ENCODE measurements at regions not wholly inside any gene's neighbourhood (a gene's known extent, or its start where the extent isn't known, plus 50 kb on each side); places are given as distances from the start of the nearest gene placed in this dataset.

DNA sequence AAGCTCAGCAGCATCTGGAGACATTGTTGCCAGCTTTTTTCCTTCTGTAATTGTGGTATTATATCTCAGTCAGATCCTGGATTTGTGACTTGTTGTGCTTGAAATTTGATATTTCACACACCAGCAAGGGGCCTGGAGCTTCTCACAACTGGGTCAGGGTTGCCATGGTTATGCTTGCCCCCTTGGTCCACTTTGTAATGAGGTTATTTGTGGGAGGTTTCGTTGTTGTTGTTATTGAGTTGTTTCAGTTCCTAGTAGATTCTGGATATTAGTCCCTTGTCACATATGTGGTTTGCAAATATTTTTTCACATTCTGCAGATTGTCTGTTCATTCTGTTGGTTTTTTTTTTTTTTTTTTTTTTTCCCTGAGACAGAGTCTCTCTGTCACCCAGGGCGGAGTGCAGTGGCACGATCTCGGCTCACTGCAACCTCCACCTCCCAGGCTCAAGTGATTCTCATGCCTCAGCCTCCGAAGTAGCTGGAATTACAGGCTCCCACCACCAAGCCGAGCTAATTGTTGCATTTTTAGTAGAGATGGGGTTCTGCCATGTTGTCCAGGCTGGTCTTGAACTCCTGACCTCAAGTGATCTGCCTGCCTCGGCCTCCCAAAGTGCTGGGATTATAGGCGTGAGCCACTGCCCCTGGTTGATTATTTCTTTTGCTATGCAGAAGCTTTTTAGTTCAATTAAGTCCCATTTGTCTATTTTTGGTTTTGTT is 80.6 kb upstream of the ETV6 start:
- ChIA-PET POLR2A (interaction anchor here (0.9 to 1.1 kb wide), 2 partner anchors 9 to 222 kb away, joined by 3 to 5 read pairs; no protein-coding TSS in a partner anchor), CTCF (ENCODE audit: low intra/inter-chr PET ratio) (no interaction called here)
- no peak for ATAC-seq
- Histone ChIP-seq H3K9me3 (replicated peaks; ENCODE audit: control insufficient read depth, insufficient read depth, low read depth, low read length) (no peaks in the 10 kb centered on the region), H3K36me3 (ENCODE audit: control insufficient read depth, insufficient read depth, low read length) (no peaks in the 10 kb centered on the region), H3K27ac (ENCODE audit: extremely low read depth, low read depth, low read length) (no peak overlapping the region), H3K4me3 (no peak overlapping the region), H2AFZ (ENCODE audit: low read depth, low read length) (no peak overlapping the region), H3K9me1 (ENCODE audit: control insufficient read depth, insufficient read depth, low read length) (no peaks in the 10 kb centered on the region), H3K4me1 (replicated peaks in 1 of 2; ENCODE audit: control insufficient read depth in 2 of 2, insufficient read depth in 2 of 2, low read length in 2 of 2) (no peaks in the 10 kb centered on the region), H3K9ac (ENCODE audit: insufficient read depth in 1 of 2, low read depth in 2 of 2, low read length in 2 of 2) (no peak overlapping the region), H3K27me3 (ENCODE audit: control insufficient read depth in 2 of 2, insufficient read depth in 2 of 2, low read length in 2 of 2) (no peaks in the 10 kb centered on the region), H3K79me2 (ENCODE audit: control insufficient read depth, insufficient read depth, low read length) (no peaks in the 10 kb centered on the region), H3K4me2 (ENCODE audit: insufficient read depth, low read length) (no peak overlapping the region), H4K20me1 (replicated peaks; ENCODE audit: control insufficient read depth, insufficient read depth, low read length) (no peaks in the 10 kb centered on the region)
- WGBS (ENCODE audit: insufficient coverage, low coverage, missing lambda C conversion rate), result 3% methylated on average over 7 of the region's 8 CpGs
- in situ Hi-C loops (cut with MboI) (loop anchor here (25.0 kb wide), 2 partner anchors 768 to 1143 kb away; partner anchors contain the start of gene CDKN1B), intact Hi-C loops (cut with micrococcal nuclease) (no loop called here)
- TF ChIP-seq TCF3 (CRISPR knock-in tag; IDR thresholded peaks at IDR 0.05) (no peak), EHMT2 (IDR thresholded peaks at IDR 0.05) (no peak), ZNF324 (CRISPR knock-in tag; IDR thresholded peaks at IDR 0.05) (no peak), PPARD (CRISPR knock-in tag; IDR thresholded peaks at IDR 0.05) (no peak), SAFB2 (IDR thresholded peaks at IDR 0.05; ENCODE audit: borderline replicate concordance, low read depth, low read length, severe bottlenecking) (no peak), TFAM (CRISPR knock-in tag; conservative IDR thresholded peaks at IDR 0.05) (no peak), BACH1 (tag; IDR thresholded peaks at IDR 0.05) (no peak)
- TF ChIP-seq, protein P1, sequence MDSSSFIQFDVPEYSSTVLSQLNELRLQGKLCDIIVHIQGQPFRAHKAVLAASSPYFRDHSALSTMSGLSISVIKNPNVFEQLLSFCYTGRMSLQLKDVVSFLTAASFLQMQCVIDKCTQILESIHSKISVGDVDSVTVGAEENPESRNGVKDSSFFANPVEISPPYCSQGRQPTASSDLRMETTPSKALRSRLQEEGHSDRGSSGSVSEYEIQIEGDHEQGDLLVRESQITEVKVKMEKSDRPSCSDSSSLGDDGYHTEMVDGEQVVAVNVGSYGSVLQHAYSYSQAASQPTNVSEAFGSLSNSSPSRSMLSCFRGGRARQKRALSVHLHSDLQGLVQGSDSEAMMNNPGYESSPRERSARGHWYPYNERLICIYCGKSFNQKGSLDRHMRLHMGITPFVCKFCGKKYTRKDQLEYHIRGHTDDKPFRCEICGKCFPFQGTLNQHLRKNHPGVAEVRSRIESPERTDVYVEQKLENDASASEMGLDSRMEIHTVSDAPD (CRISPR knock-in tag; IDR thresholded peaks at IDR 0.05), result no peak
- BruUV-seq (replicated peaks), result no TSS peak
- FAIRE-seq, result no peak
- DNase-seq (ENCODE audit: extremely low read depth in 1 of 4, low spot score in 3 of 4), result no peak

All from K562 (cell line).